H9 (cell line): ENCODE measurements at regions not wholly inside any gene's neighbourhood (a gene's known extent, or its start where the extent isn't known, plus 50 kb on each side); places are given as distances from the start of the nearest gene placed in this dataset.
A peak's percentile ranks its signal among the peaks of the same experiment; 100 is the strongest.

Experiments
- DNase-seq: peaks from one replicate; pipeline ENCODE4 v3.0.0-alpha.2; 2017
- H2AFZ ChIP-seq: one replicate; pipeline ENCODE4 v1.6.1; 2013; ENCODE audit warnings: mild to moderate bottlenecking, low read length, control low read depth, moderate library complexity
- H2AK5ac ChIP-seq: 2 replicates; pipeline ENCODE4 v1.6.1; 2013; ENCODE audit warnings: low read length, control low read depth, mixed read lengths; ENCODE audit not compliant: insufficient read length
- H2BK120ac ChIP-seq: one replicate; pipeline ENCODE4 v1.6.1; 2013; ENCODE audit warnings: low read depth, mild to moderate bottlenecking, low read length, control low read depth, inconsistent platforms; ENCODE audit not compliant: poor library complexity, severe bottlenecking
- H2BK12ac ChIP-seq: 2 replicates; pipeline ENCODE4 v1.6.1; 2013; ENCODE audit warnings: low read length, control low read depth, mixed read lengths, low read depth; ENCODE audit not compliant: insufficient read length
- H2BK15ac ChIP-seq: 2 replicates; pipeline ENCODE4 v1.6.1; 2013; ENCODE audit warnings: low read depth, low read length, control low read depth
- H2BK20ac ChIP-seq: one replicate; pipeline ENCODE4 v1.6.1; 2013; ENCODE audit warnings: low read depth, mild to moderate bottlenecking, low read length, control low read depth, inconsistent platforms; ENCODE audit not compliant: poor library complexity, severe bottlenecking
- H2BK5ac ChIP-seq: 2 replicates; pipeline ENCODE4 v1.6.1; 2013; ENCODE audit warnings: low read length, control low read depth, mixed read lengths; ENCODE audit not compliant: insufficient read length
- H3K14ac ChIP-seq: 2 replicates; pipeline ENCODE4 v1.6.1; 2013; ENCODE audit warnings: low read length, control low read depth; ENCODE audit not compliant: insufficient read depth
- H3K18ac ChIP-seq: 2 replicates; pipeline ENCODE4 v1.6.1; 2013; ENCODE audit warnings: low read depth, mild to moderate bottlenecking, mixed read lengths, low read length, control low read depth; ENCODE audit not compliant: insufficient read length
- H3K23ac ChIP-seq: 2 replicates; pipeline ENCODE4 v1.6.1; 2013; ENCODE audit warnings: low read length, control low read depth, mixed read lengths, low read depth; ENCODE audit not compliant: insufficient read length
- H3K23me2 ChIP-seq: 2 replicates; pipeline ENCODE4 v1.6.1; 2013; ENCODE audit warnings: low read depth, mild to moderate bottlenecking, mixed read lengths, low read length, control low read depth; ENCODE audit not compliant: insufficient read length, poor library complexity, severe bottlenecking
- H3K27ac ChIP-seq: 2 replicates; pipeline ENCODE4 v1.5.1; 2013; ENCODE audit warnings: low read length, control low read depth, mixed read lengths, low read depth; ENCODE audit not compliant: insufficient read length
- H3K27me3 ChIP-seq: 2 replicates; pipeline ENCODE4 v1.6.1; 2013; ENCODE audit warnings: low read length, control low read depth, inconsistent platforms; ENCODE audit not compliant: insufficient read depth
- H3K4ac ChIP-seq: 2 replicates; pipeline ENCODE4 v1.6.1; 2013; ENCODE audit warnings: low read depth, mild to moderate bottlenecking, control low read depth, inconsistent platforms, low read length, moderate library complexity
- H3K4me1 ChIP-seq: 2 replicates; pipeline ENCODE4 v1.6.1; 2013; ENCODE audit warnings: low read length, control low read depth, inconsistent platforms; ENCODE audit not compliant: insufficient read depth
- H3K4me2 ChIP-seq: 2 replicates; pipeline ENCODE4 v1.6.1; 2013; ENCODE audit warnings: low read length, control low read depth, mixed read lengths; ENCODE audit not compliant: insufficient read length, insufficient read depth
- H3K56ac ChIP-seq: 2 replicates; pipeline ENCODE4 v1.6.1; 2013; ENCODE audit warnings: low read depth, mild to moderate bottlenecking, mixed read lengths, low read length, control low read depth; ENCODE audit not compliant: insufficient read length
- H3K79me1 ChIP-seq: 2 replicates; pipeline ENCODE4 v1.6.1; 2013; ENCODE audit warnings: low read depth, mild to moderate bottlenecking, moderate library complexity, low read length, control low read depth, inconsistent platforms; ENCODE audit not compliant: insufficient read depth, poor library complexity, severe bottlenecking
- H3K79me2 ChIP-seq: 2 replicates; pipeline ENCODE4 v1.6.1; 2013; ENCODE audit warnings: low read length, control low read depth, inconsistent platforms; ENCODE audit not compliant: insufficient read depth
- H3K9ac ChIP-seq: 2 replicates; pipeline ENCODE4 v1.6.1; 2013; ENCODE audit warnings: low read length, control low read depth, mixed read lengths; ENCODE audit not compliant: insufficient read length; ENCODE audit errors: extremely low read depth
- H3K9me3 ChIP-seq: one replicate; pipeline ENCODE4 v1.6.1; 2013; ENCODE audit warnings: low read depth, low read length, inconsistent platforms; ENCODE audit not compliant: control insufficient read depth
- H3T11ph ChIP-seq: one replicate; pipeline ENCODE4 v1.6.1; 2013; ENCODE audit warnings: mild to moderate bottlenecking, low read length, control low read depth, inconsistent platforms
- H4K20me1 ChIP-seq: one replicate; pipeline ENCODE4 v1.6.1; 2013; ENCODE audit not compliant: control insufficient read depth, insufficient read length, insufficient read depth
- H4K5ac ChIP-seq: 2 replicates; pipeline ENCODE4 v1.6.1; 2013; ENCODE audit warnings: low read depth, mild to moderate bottlenecking, mixed read lengths, low read length, control low read depth; ENCODE audit not compliant: insufficient read length
- H4K8ac ChIP-seq: replicated peaks from 2 replicates; pipeline ENCODE4 v1.6.1; 2013; ENCODE audit warnings: low read length, control low read depth, mixed read lengths, low read depth; ENCODE audit not compliant: insufficient read length
- H4K91ac ChIP-seq: 2 replicates; pipeline ENCODE4 v1.6.1; 2013; ENCODE audit warnings: low read depth, mild to moderate bottlenecking, moderate library complexity, mixed read lengths, low read length, control low read depth; ENCODE audit not compliant: insufficient read length
- H3K27ac Mint-ChIP-seq, 3 experiments: 2 replicates in 2 of 3; 3 replicates in 1 of 3; pipeline ENCODE4 v1.8.0; 2020 to 2021; ENCODE audit warnings: mixed read lengths in 3 of 3, mild to moderate bottlenecking in 1 of 3, moderate library complexity in 1 of 3
- H3K27me3 Mint-ChIP-seq: 2 replicates; pipeline ENCODE4 v1.8.0; 2021; ENCODE audit warnings: low read depth, mild to moderate bottlenecking, moderate library complexity, mixed read lengths
- H3K36me3 Mint-ChIP-seq, 3 experiments: 2 replicates in 2 of 3; 3 replicates in 1 of 3; pipeline ENCODE4 v1.8.0; 2020 to 2021; ENCODE audit warnings: low read depth in 3 of 3, mixed read lengths in 3 of 3; ENCODE audit not compliant: insufficient read depth in 1 of 3
- H3K4me1 Mint-ChIP-seq, 2 experiments: 2 replicates each; pipeline ENCODE4 v1.8.0; 2020; ENCODE audit warnings: mixed read lengths in 2 of 2
- H3K4me3 Mint-ChIP-seq, 2 experiments: 2 replicates in 1 of 2; 3 replicates in 1 of 2; pipeline ENCODE4 v1.8.0; 2020 to 2021; ENCODE audit warnings: mild to moderate bottlenecking in 2 of 2, mixed read lengths in 2 of 2, moderate library complexity in 1 of 2
- H3K9me3 Mint-ChIP-seq, 2 experiments: 2 replicates in 1 of 2; 3 replicates in 1 of 2; pipeline ENCODE4 v1.8.0; 2020; ENCODE audit warnings: mild to moderate bottlenecking in 2 of 2, mixed read lengths in 2 of 2, moderate library complexity in 1 of 2
- CTCF ChIP-seq: fragments of 200-600 bp; sonication (generic); conservative IDR thresholded peaks from 3 replicates; pipeline ENCODE4 v1.8.0; 2021; ENCODE audit warnings: antibody characterized with exemption, mild to moderate bottlenecking
- WGBS: extraction: QIAGEN DNeasy Blood & Tissue Kit; methylation state at CpG from one replicate; pipeline ENCODE4 v1.1.7; 2013; ENCODE audit warnings: missing lambda C conversion rate, low lambda C conversion rate, mixed read lengths; ENCODE audit not compliant: insufficient read length; ENCODE audit errors: extremely low coverage; 5-methylcytosine and 5-hydroxymethylcytosine counted together

GRCh38 chr4:175559526-175559925 lies 252.5 kb downstream of the GPM6A start:
- Histone ChIP-seq H3K9me3 (no peaks in the 10 kb centered on the region), H3K4ac (no peak overlapping the region), H2BK15ac (no peak overlapping the region), H3K18ac (no peak overlapping the region), H3K4me1 (no peaks in the 10 kb centered on the region; the same call in 1 of the 2 replicates), H3K27me3 (no peaks in the 10 kb centered on the region), H3K79me2 (no peaks in the 10 kb centered on the region), H2AFZ (no peak overlapping the region), H3K4me2 (no peak overlapping the region), H3K23me2 (no peaks in the 10 kb centered on the region), H4K5ac (no peak overlapping the region), H3K23ac (no peak overlapping the region), H2BK5ac (no peak overlapping the region), H3K9ac (no peak overlapping the region), H4K8ac (no peak overlapping the region), H2BK12ac (no peak overlapping the region), H2BK120ac (no peak overlapping the region), H3T11ph (no peak overlapping the region), H4K91ac (no peak overlapping the region), H3K27ac (no peak overlapping the region), H3K56ac (no peak overlapping the region), H3K79me1 (no peaks in the 10 kb centered on the region), H3K14ac (no peak overlapping the region), H2AK5ac (no peak overlapping the region), H4K20me1 (no peaks in the 10 kb centered on the region), H2BK20ac (no peak overlapping the region)
- no CpG with 5 or more reads among the region's 2 CpGs for WGBS
- Mint-ChIP-seq H3K4me3 (no peak overlapping the region), H3K36me3 (no peaks in the 10 kb centered on the region), H3K9me3 (no peaks in the 10 kb centered on the region; a peak in 1 of 5 replicates), H3K4me1 (peaks cover 9 to 13% of the 10 kb centered on the region in 2 experiments), H3K27me3 (no peaks in the 10 kb centered on the region), H3K27ac (peak overlapping the region in 2 of 3 experiments; percentile 65 to 85; a peak in 1 of 7 replicates)
- no peak for DNase-seq
- no peak for TF ChIP-seq CTCF
